ENCODE measurements at regions not wholly inside any gene's neighbourhood (a gene's known extent, or its start where the extent isn't known, plus 50 kb on each side); places are given as distances from the start of the nearest gene placed in this dataset.

GRCh38 chr2:52537588-52537987, 1230.0 kb upstream of the CHAC2 start:
- ATAC-seq (ENCODE audit: low FRiP score) (no peak), DNase-seq (ENCODE audit: low spot score) (no peak)
- no peak for TF ChIP-seq CTCF (IDR thresholded peaks at IDR 0.05)

GRCh38 chr2:52536929-52537460, 1230.6 kb upstream of the CHAC2 start:
- DNase-seq (ENCODE audit: low spot score) (no peak), ATAC-seq (ENCODE audit: low FRiP score) (no peak)
- no peak for TF ChIP-seq CTCF (IDR thresholded peaks at IDR 0.05)

GRCh38 chr2:52532956-52533355, 1234.6 kb upstream of the CHAC2 start:
- DNase-seq (ENCODE audit: low spot score): no peak
- no peak for TF ChIP-seq CTCF (IDR thresholded peaks at IDR 0.05)
- ATAC-seq (ENCODE audit: low FRiP score): no peak

GRCh38 chr2:52526735-52527134, 1240.9 kb upstream of the CHAC2 start:
- ATAC-seq (ENCODE audit: low FRiP score): no peak
- no peak for TF ChIP-seq CTCF (IDR thresholded peaks at IDR 0.05)
- DNase-seq (ENCODE audit: low spot score): no peak

GRCh38 chr2:52520644-52521043, 1247.0 kb upstream of the CHAC2 start:
- DNase-seq (ENCODE audit: low spot score) (no peak), ATAC-seq (ENCODE audit: low FRiP score) (no peak)
- no peak for TF ChIP-seq CTCF (IDR thresholded peaks at IDR 0.05)

- DNase-seq (ENCODE audit: low spot score): no peak
- TF ChIP-seq CTCF (IDR thresholded peaks at IDR 0.05): no peak
- ATAC-seq (ENCODE audit: low FRiP score): no peak
These were observed 1248.9 kb upstream of the CHAC2 start for GRCh38 chr2:52518678-52519077.

GRCh38 chr2:52512760-52513159, 1254.8 kb upstream of the CHAC2 start:
- ATAC-seq (ENCODE audit: low FRiP score) (no peak), DNase-seq (ENCODE audit: low spot score) (no peak)
- TF ChIP-seq CTCF (IDR thresholded peaks at IDR 0.05): no peak

All from omental fat pad (tissue), 3 donors.